Neuron (in vitro differentiated cells): ENCODE measurements at regions not wholly inside any gene's neighbourhood (a gene's known extent, or its start where the extent isn't known, plus 50 kb on each side); places are given as distances from the start of the nearest gene placed in this dataset.
"Not testable (repeated sequence)": the region's sequence is repeated elsewhere in the genome, so short reads cannot be mapped to it uniquely, and the experiment has no call there.

Experiments used
- H2AFZ ChIP-seq: one replicate; pipeline ENCODE4 v1.6.1; 2013; ENCODE audit warnings: low read depth, mild to moderate bottlenecking, inconsistent platforms, low read length, moderate library complexity
- H3K27me3 ChIP-seq: one replicate; pipeline ENCODE4 v1.6.1; 2013; ENCODE audit warnings: low read length; ENCODE audit not compliant: insufficient read depth
- H3K36me3 ChIP-seq: one replicate; pipeline ENCODE4 v1.6.1; 2013; ENCODE audit warnings: low read length; ENCODE audit not compliant: insufficient read depth
- H3K4me1 ChIP-seq: one replicate; pipeline ENCODE4 v1.6.1; 2013; ENCODE audit warnings: low read length; ENCODE audit not compliant: insufficient read depth
- H3K4me3 ChIP-seq: 2 replicates; pipeline ENCODE4 v1.5.1; 2013; ENCODE audit warnings: mild to moderate bottlenecking, low read length, moderate library complexity
- H3K9me3 ChIP-seq: one replicate; pipeline ENCODE4 v1.6.1; 2013; ENCODE audit warnings: low read length

GRCh38 chr7:106735637-106736036, 74.7 kb upstream of the CCDC71L start:
- no peak overlapping the region for H3K4me3 ChIP-seq

GRCh38 chr7:106736123-106736507, 75.2 kb upstream of the CCDC71L start:
- no peaks in the 10 kb centered on the region for H3K27me3 ChIP-seq

More at GRCh38 chr7:106735637-106736036, 74.7 kb upstream of the CCDC71L start:
- H3K4me1 ChIP-seq = peaks cover 15% of the 10 kb centered on the region
- H3K36me3 ChIP-seq = no peaks in the 10 kb centered on the region
- H3K27me3 ChIP-seq = no peaks in the 10 kb centered on the region
- no peaks in the 10 kb centered on the region for H3K9me3 ChIP-seq
- H2AFZ ChIP-seq = no peak overlapping the region

GRCh38 chr7:106736508-106737201, 75.7 kb upstream of the CCDC71L start:
- Histone ChIP-seq H3K27me3 (no peaks in the 10 kb centered on the region), H3K9me3 (no peaks in the 10 kb centered on the region), H3K4me3 (no peak overlapping the region), H3K4me1 (peaks cover 7% of the 10 kb centered on the region), H3K36me3 (no peaks in the 10 kb centered on the region), H2AFZ (peak overlapping the region; percentile 13)

More at GRCh38 chr7:106736123-106736507, 75.2 kb upstream of the CCDC71L start:
- peaks cover 13% of the 10 kb centered on the region for H3K4me1 ChIP-seq
- H3K36me3 ChIP-seq = no peaks in the 10 kb centered on the region
- no peaks in the 10 kb centered on the region for H3K9me3 ChIP-seq
- H3K4me3 ChIP-seq = no peak overlapping the region
- peak overlapping the region; percentile 13 for H2AFZ ChIP-seq

- Histone ChIP-seq H3K36me3 (no peaks in the 10 kb centered on the region), H3K9me3 (no peaks in the 10 kb centered on the region), H3K4me3 (no peak overlapping the region), H2AFZ (no peak overlapping the region), H3K27me3 (no peaks in the 10 kb centered on the region), H3K4me1 (peaks cover 2% of the 10 kb centered on the region)
Observed at GRCh38 chr7:106737202-106737562, 76.2 kb upstream of the CCDC71L start.

- no peak overlapping the region for H3K4me3 ChIP-seq
- H3K4me1 ChIP-seq = no peaks in the 10 kb centered on the region
- no peaks in the 10 kb centered on the region for H3K36me3 ChIP-seq
- no peaks in the 10 kb centered on the region for H3K27me3 ChIP-seq
- H3K9me3 ChIP-seq = no peaks in the 10 kb centered on the region
- H2AFZ ChIP-seq = no peak overlapping the region
Observed at GRCh38 chr7:106740806-106741205, 79.8 kb upstream of the CCDC71L start.

- Histone ChIP-seq H3K4me3 (no peak overlapping the region), H3K4me1 (no peaks in the 10 kb centered on the region), H3K36me3 (no peaks in the 10 kb centered on the region), H3K27me3 (no peaks in the 10 kb centered on the region), H2AFZ (no peak overlapping the region), H3K9me3 (no peaks in the 10 kb centered on the region)
Observed at GRCh38 chr7:106744563-106745091, 83.7 kb upstream of the CCDC71L start.

GRCh38 chr7:106747301-106747700, 86.3 kb upstream of the CCDC71L start:
- not testable (repeated sequence) for H3K4me1 ChIP-seq, H3K9me3 ChIP-seq, H3K27me3 ChIP-seq, H3K36me3 ChIP-seq, H2AFZ ChIP-seq, H3K4me3 ChIP-seq

GRCh38 chr7:106747804-106748203, 86.8 kb upstream of the CCDC71L start:
- no peaks in the 10 kb centered on the region for H3K4me1 ChIP-seq
- H3K36me3 ChIP-seq = no peaks in the 10 kb centered on the region
- H2AFZ ChIP-seq = no peak overlapping the region
- no peak overlapping the region for H3K4me3 ChIP-seq
- H3K27me3 ChIP-seq = no peaks in the 10 kb centered on the region
- H3K9me3 ChIP-seq = no peaks in the 10 kb centered on the region

GRCh38 chr7:106749165-106749564, 88.2 kb upstream of the CCDC71L start:
- Histone ChIP-seq H3K36me3 (no peaks in the 10 kb centered on the region), H3K4me3 (no peak overlapping the region), H3K27me3 (no peaks in the 10 kb centered on the region), H2AFZ (no peak overlapping the region), H3K4me1 (no peaks in the 10 kb centered on the region), H3K9me3 (no peaks in the 10 kb centered on the region)

GRCh38 chr7:106750773-106751172, 89.8 kb upstream of the CCDC71L start:
- Histone ChIP-seq H3K4me1 (no peaks in the 10 kb centered on the region), H3K4me3 (no peak overlapping the region), H3K27me3 (no peaks in the 10 kb centered on the region), H3K36me3 (no peaks in the 10 kb centered on the region), H3K9me3 (no peaks in the 10 kb centered on the region), H2AFZ (no peak overlapping the region)

GRCh38 chr7:106752367-106752766, 91.4 kb upstream of the CCDC71L start:
- Histone ChIP-seq H3K4me3 (no peak overlapping the region), H2AFZ (no peak overlapping the region), H3K9me3 (no peaks in the 10 kb centered on the region), H3K27me3 (no peaks in the 10 kb centered on the region), H3K4me1 (no peaks in the 10 kb centered on the region), H3K36me3 (no peaks in the 10 kb centered on the region)

- H3K27me3 ChIP-seq, H2AFZ ChIP-seq, H3K4me1 ChIP-seq, H3K4me3 ChIP-seq, H3K9me3 ChIP-seq, H3K36me3 ChIP-seq: not testable (repeated sequence)
Observed at GRCh38 chr7:106755024-106755423, 94.1 kb upstream of the CCDC71L start.

- Histone ChIP-seq H3K4me3 (no peak overlapping the region), H3K27me3 (no peaks in the 10 kb centered on the region)
Observed at GRCh38 chr7:106755641-106756040, 94.7 kb upstream of the CCDC71L start.

GRCh38 chr7:106756071-106756470, 95.1 kb upstream of the CCDC71L start:
- H3K4me3 ChIP-seq = no peak overlapping the region
- no peak overlapping the region for H2AFZ ChIP-seq
- H3K4me1 ChIP-seq = no peaks in the 10 kb centered on the region
- H3K9me3 ChIP-seq = no peaks in the 10 kb centered on the region
- no peaks in the 10 kb centered on the region for H3K27me3 ChIP-seq
- no peaks in the 10 kb centered on the region for H3K36me3 ChIP-seq

More at GRCh38 chr7:106755641-106756040, 94.7 kb upstream of the CCDC71L start:
- no peak overlapping the region for H2AFZ ChIP-seq
- no peaks in the 10 kb centered on the region for H3K9me3 ChIP-seq
- no peaks in the 10 kb centered on the region for H3K4me1 ChIP-seq
- H3K36me3 ChIP-seq = no peaks in the 10 kb centered on the region
